ENCODE measurements at regions not wholly inside any gene's neighbourhood (a gene's known extent, or its start where the extent isn't known, plus 50 kb on each side); places are given as distances from the start of the nearest gene placed in this dataset.

- DNase-seq (ENCODE audit: low read depth in 1 of 2, low spot score in 1 of 2): no peak
- TF ChIP-seq JUND (IDR thresholded peaks at IDR 0.05; ENCODE audit: low read depth): no peak
- in situ Hi-C loops (cut with HindIII; ENCODE audit: low pct_unique_long_range_greater_than_20kb, low sequenced_read_pairs): no loop called here
These were observed 65.6 kb upstream of the DAB1 start for GRCh38 chr1:57489358-57490036.

- in situ Hi-C loops (cut with HindIII; ENCODE audit: low pct_unique_long_range_greater_than_20kb, low sequenced_read_pairs): no loop called here
- no peak for DNase-seq (ENCODE audit: low read depth in 1 of 2, low spot score in 1 of 2)
- TF ChIP-seq JUND (IDR thresholded peaks at IDR 0.05; ENCODE audit: low read depth): no peak
These were observed 61.8 kb upstream of the DAB1 start for GRCh38 chr1:57485643-57486042.

- DNase-seq (ENCODE audit: low read depth in 1 of 2, low spot score in 1 of 2): no peak
- in situ Hi-C loops (cut with HindIII; ENCODE audit: low pct_unique_long_range_greater_than_20kb, low sequenced_read_pairs): no loop called here
- no peak for TF ChIP-seq JUND (IDR thresholded peaks at IDR 0.05; ENCODE audit: low read depth)
These were observed 60.1 kb upstream of the DAB1 start for GRCh38 chr1:57483954-57484353.

GRCh38 chr1:57479471-57479870 is 55.6 kb upstream of the DAB1 start:
- in situ Hi-C loops (cut with HindIII; ENCODE audit: low pct_unique_long_range_greater_than_20kb, low sequenced_read_pairs): no loop called here
- TF ChIP-seq JUND (IDR thresholded peaks at IDR 0.05; ENCODE audit: low read depth): no peak
- DNase-seq (ENCODE audit: low read depth in 1 of 2, low spot score in 1 of 2): no peak

GRCh38 chr1:57475366-57475765 is 51.5 kb upstream of the DAB1 start:
- DNase-seq (ENCODE audit: low read depth in 1 of 2, low spot score in 1 of 2): no peak
- in situ Hi-C loops (cut with HindIII; ENCODE audit: low pct_unique_long_range_greater_than_20kb, low sequenced_read_pairs): no loop called here
- no peak for TF ChIP-seq JUND (IDR thresholded peaks at IDR 0.05; ENCODE audit: low read depth)

GRCh38 chr1:57474137-57474750 is 50.4 kb upstream of the DAB1 start:
- no peak for DNase-seq (ENCODE audit: low read depth in 1 of 2, low spot score in 1 of 2)
- TF ChIP-seq JUND (IDR thresholded peaks at IDR 0.05; ENCODE audit: low read depth): no peak
- in situ Hi-C loops (cut with HindIII; ENCODE audit: low pct_unique_long_range_greater_than_20kb, low sequenced_read_pairs): no loop called here
